ENCODE measurements at regions not wholly inside any gene's neighbourhood (a gene's known extent, or its start where the extent isn't known, plus 50 kb on each side); places are given as distances from the start of the nearest gene placed in this dataset.
A peak's percentile ranks its signal among the peaks of the same experiment; 100 is the strongest.

DNA sequence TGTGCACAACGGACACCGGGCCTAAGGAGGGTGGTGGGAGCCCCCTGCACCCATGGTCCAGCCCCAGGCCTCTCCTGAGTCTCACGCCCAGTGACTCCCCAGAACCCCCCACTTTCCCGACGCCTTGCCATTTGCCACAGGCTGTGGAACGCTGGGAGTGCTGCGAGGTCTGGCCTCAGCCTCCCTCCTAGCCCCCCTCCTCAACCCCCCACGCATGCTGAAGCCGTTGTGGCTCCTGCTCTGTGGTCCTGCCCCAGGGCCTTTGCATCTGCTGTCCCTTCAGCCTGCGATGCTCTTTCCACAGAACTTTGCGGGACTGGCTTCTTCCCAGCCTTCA, 226.0 kb upstream of the GSE1 start:
- no peak for TF ChIP-seq POLR2A (IDR thresholded peaks at IDR 0.05)
- TF ChIP-seq, protein P1, sequence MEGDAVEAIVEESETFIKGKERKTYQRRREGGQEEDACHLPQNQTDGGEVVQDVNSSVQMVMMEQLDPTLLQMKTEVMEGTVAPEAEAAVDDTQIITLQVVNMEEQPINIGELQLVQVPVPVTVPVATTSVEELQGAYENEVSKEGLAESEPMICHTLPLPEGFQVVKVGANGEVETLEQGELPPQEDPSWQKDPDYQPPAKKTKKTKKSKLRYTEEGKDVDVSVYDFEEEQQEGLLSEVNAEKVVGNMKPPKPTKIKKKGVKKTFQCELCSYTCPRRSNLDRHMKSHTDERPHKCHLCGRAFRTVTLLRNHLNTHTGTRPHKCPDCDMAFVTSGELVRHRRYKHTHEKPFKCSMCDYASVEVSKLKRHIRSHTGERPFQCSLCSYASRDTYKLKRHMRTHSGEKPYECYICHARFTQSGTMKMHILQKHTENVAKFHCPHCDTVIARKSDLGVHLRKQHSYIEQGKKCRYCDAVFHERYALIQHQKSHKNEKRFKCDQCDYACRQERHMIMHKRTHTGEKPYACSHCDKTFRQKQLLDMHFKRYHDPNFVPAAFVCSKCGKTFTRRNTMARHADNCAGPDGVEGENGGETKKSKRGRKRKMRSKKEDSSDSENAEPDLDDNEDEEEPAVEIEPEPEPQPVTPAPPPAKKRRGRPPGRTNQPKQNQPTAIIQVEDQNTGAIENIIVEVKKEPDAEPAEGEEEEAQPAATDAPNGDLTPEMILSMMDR (IDR thresholded peaks at IDR 0.05 in 4 of 5, conservative IDR thresholded peaks at IDR 0.05 in 1 of 5): no peak
- no peak for ATAC-seq

DNA sequence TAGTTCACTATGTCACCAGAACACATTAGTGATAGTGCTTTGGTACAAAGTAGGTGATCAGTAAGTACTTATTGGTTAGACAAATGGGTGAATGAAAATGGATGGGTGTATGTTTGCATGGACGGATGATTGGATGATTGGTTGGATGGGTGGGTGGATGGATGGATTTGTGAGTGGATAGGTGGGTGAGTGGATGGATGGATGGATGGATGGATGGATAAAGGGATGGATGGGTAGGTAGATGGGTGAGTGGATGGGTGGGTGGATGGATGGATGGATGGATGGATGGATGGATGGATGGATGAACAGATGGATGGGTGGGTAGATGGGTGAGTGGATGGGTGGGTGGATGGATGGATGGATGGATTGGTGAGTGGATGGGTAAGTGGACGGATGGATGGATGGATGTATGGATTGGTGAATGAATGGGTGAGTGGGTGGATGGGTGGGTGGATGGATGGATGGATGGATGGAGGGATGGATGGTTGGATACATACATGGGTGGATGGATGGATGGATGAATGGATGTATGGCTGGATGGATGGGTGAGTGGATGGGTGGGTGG, 225.3 kb upstream of the GSE1 start:
- ATAC-seq (no peak), DNase-seq (no peak)
- Histone ChIP-seq H3K27me3 (no peaks in the 10 kb centered on the region), H3K4me1 (no peaks in the 10 kb centered on the region), H3K27ac (no peak overlapping the region), H3K9me3 (no peaks in the 10 kb centered on the region), H3K4me3 (no peak overlapping the region), H3K36me3 (no peaks in the 10 kb centered on the region)
- intact Hi-C loops (cut with DNase I; ENCODE audit: low total_unique reads): no loop called here
- in situ Hi-C loops (cut with MboI; ENCODE audit: low sequenced_read_pairs in 4 of 4): no loop called here
- TF ChIP-seq POLR2A (IDR thresholded peaks at IDR 0.05): no peak
- TF ChIP-seq, protein P1 (IDR thresholded peaks at IDR 0.05 in 4 of 5, conservative IDR thresholded peaks at IDR 0.05 in 1 of 5): no peak

More for the DNA sequence above, 226.0 kb upstream of the GSE1 start:
- intact Hi-C loops (cut with DNase I; ENCODE audit: low total_unique reads) (no loop called here), in situ Hi-C loops (cut with MboI; ENCODE audit: low sequenced_read_pairs in 4 of 4) (no loop called here)
- Histone ChIP-seq H3K9me3 (no peaks in the 10 kb centered on the region), H3K27me3 (no peaks in the 10 kb centered on the region), H3K36me3 (no peaks in the 10 kb centered on the region), H3K4me1 (no peaks in the 10 kb centered on the region), H3K4me3 (no peak overlapping the region), H3K27ac (no peak overlapping the region)
- DNase-seq: no peak

DNA sequence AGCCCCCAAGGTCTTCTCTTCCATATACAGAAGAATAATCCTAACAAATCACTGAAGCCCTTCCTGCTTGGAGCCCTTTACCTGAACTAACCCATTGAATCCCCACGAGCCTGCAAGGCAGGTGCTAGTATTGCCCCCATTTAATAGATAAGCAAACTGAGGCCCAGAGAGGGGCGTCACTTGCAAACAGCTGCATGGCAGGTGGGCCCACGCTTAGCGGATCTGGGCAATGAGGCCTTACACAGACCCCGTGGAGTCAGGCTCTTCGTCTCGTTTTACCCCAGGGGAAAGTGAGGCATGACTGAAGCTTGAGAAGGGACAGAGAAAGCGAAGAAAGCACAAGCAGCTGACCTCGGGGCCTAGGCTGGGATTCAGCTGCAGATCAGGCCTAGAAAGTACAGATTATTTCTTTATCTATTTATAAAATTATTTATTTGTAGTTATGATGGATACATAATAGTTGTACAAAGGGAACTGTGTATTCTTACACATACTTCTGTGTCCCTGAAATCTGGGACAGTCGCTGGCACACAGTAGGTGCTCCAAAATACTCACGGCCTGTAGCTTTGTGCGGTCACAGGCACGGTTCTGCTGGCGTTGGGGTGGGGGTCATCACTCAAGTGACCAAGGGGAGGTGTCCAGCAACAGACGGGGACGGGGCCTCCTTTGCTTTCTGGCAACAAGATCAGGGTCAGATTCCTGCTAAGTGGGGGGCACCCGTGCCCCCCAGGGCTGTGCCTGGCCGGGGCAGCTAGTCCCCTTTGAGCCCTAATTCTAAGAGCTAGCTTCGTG, 223.2 kb upstream of the GSE1 start:
- no peak for DNase-seq
- Histone ChIP-seq H3K36me3 (no peaks in the 10 kb centered on the region), H3K27me3 (no peaks in the 10 kb centered on the region), H3K27ac (peak overlapping the region in 1 of 4 donors; percentile 7), H3K9me3 (no peaks in the 10 kb centered on the region), H3K4me3 (no peak overlapping the region), H3K4me1 (peaks cover 0 to 2% of the 10 kb centered on the region in 2 donors)
- TF ChIP-seq, protein P1 (IDR thresholded peaks at IDR 0.05 in 4 of 5, conservative IDR thresholded peaks at IDR 0.05 in 1 of 5): no peak
- no peak for TF ChIP-seq POLR2A (IDR thresholded peaks at IDR 0.05)
- in situ Hi-C loops (cut with MboI; ENCODE audit: low sequenced_read_pairs in 4 of 4) (no loop called here), intact Hi-C loops (cut with DNase I; ENCODE audit: low total_unique reads) (no loop called here)
- no peak for ATAC-seq

DNA sequence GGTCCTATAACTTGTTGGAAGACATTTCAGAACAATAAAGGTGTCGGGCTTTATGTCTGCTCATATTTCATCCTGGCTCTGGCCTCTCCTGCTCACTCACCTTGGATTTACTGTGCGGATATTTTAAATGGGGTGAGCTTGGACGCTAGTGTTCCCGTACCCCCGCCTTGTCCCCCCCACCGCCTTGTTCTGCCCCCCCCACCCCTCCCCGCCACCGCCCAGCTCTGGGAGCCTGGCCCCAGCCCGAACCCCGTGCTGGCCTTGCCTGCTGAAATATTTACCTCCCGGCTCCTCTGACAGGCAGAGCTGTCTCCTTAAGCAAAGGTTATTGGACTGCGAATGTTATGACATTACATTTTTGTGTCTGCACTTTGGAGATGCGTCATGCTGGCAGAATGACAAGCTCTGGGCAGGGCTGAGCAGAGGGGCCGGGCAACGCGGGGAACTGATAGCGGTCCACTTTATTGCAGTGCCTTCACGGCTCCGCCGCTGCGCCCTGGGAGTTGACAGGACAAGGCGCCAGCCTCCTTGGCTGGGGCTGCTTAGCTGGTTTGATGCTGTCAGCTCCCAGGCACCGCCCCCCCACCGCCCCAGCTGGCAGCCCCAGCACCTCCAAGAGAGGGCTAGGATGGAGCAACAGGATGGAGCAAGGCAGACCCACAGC, 222.5 kb upstream of the GSE1 start:
- H3K27ac ChIP-seq: peak overlapping the region in 1 of 4 donors; percentile 7
- DNase-seq (peak in 1 of 2 donors; percentile 79), ATAC-seq (peak; percentile 67 to 82)
- intact Hi-C loops (cut with DNase I; ENCODE audit: low total_unique reads): no loop called here
- TF ChIP-seq, protein P1 (IDR thresholded peaks at IDR 0.05 in 4 of 5, conservative IDR thresholded peaks at IDR 0.05 in 1 of 5): no peak
- no peak for TF ChIP-seq POLR2A (IDR thresholded peaks at IDR 0.05)
- in situ Hi-C loops (cut with MboI; ENCODE audit: low sequenced_read_pairs in 4 of 4): no loop called here
- H3K9me3 ChIP-seq: no peaks in the 10 kb centered on the region
- no peaks in the 10 kb centered on the region for H3K36me3 ChIP-seq
- no peaks in the 10 kb centered on the region for H3K27me3 ChIP-seq
- peaks cover 5 to 9% of the 10 kb centered on the region in 2 donors for H3K4me1 ChIP-seq
- no peak overlapping the region for H3K4me3 ChIP-seq
